Amniotic epithelial cell (primary cell): ENCODE measurements at regions not wholly inside any gene's neighbourhood (a gene's known extent, or its start where the extent isn't known, plus 50 kb on each side); places are given as distances from the start of the nearest gene placed in this dataset.
A peak's percentile ranks its signal among the peaks of the same experiment; 100 is the strongest.
"Not testable (repeated sequence)": the region's sequence is repeated elsewhere in the genome, so short reads cannot be mapped to it uniquely, and the experiment has no call there.

Experiments used
- DNase-seq: peaks from one replicate; pipeline ENCODE4 v3.0.0-alpha.2; 2010; ENCODE audit warnings: low read depth

DNA sequence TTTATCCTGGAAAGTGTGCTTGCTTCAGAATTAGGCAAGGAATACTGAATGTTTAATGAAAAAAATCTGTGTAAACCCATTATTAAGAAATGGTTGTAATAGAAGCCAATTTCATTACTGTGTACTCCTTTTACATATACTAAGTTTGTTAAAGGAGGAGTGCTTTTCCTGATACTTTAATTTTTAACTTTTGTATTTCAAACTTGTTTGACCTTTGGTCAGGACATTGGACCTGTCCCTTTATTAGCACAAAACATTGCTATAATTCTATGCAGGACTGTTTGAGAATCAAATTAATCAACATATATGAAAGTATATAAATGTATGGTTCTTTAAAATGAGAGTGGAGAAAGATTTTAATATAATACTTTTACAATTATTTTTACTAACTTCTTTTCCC is 659.6 kb downstream of the TMTC2 start:
- DNase-seq: no peak

DNA sequence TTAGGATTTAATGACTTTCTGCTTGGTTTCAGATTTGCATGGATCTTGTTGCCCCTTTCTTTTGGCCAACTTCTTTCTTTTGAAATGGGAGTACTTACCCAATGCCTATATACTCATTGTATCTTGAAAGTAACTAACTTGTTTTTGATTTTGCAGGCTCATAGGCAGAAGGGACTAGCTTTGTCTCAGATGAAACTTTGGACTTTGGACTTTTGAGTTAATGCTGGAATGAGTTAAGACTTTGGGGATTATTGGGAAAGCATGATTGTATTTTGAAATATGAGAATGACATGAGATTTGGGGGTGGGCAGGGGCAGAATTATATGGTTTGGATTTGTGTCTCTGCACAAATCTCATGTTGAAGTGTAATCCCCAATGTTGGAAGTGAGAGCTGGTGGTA is 657.1 kb downstream of the TMTC2 start:
- DNase-seq: no peak

- DNase-seq: no peak
Observed at GRCh38 chr12:83335748-83336147, 649.0 kb downstream of the TMTC2 start.

- DNase-seq: no peak
Observed at GRCh38 chr12:83326666-83327065, 640.0 kb downstream of the TMTC2 start.

DNA sequence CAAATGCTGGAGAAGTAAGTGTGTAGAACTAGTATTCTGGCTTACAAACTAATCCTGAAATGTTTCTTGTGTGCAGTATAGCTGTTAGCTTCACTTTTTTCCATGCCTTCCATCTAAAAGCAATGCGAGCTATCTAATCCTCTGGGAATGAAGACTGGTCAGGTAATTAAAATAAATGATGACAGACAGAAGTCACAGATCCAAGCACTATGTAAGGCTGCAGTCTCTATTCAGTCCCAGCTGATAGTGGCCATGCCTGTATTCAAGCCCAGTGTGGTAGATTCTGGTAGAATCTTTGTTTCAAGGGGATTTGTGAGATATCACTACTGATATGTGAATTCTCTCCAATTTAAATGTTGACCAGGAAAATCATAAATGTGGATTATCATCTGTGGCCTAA is 637.2 kb downstream of the TMTC2 start:
- no peak for DNase-seq

GRCh38 chr12:83322809-83323208 is 636.1 kb downstream of the TMTC2 start:
- no peak for DNase-seq

- DNase-seq: no peak
Observed at GRCh38 chr12:83321971-83322370, 635.3 kb downstream of the TMTC2 start.

GRCh38 chr12:83320350-83320749 is 633.6 kb downstream of the TMTC2 start:
- no peak for DNase-seq

GRCh38 chr12:83318386-83319098 is 631.8 kb downstream of the TMTC2 start:
- peak; percentile 0 for DNase-seq

DNA sequence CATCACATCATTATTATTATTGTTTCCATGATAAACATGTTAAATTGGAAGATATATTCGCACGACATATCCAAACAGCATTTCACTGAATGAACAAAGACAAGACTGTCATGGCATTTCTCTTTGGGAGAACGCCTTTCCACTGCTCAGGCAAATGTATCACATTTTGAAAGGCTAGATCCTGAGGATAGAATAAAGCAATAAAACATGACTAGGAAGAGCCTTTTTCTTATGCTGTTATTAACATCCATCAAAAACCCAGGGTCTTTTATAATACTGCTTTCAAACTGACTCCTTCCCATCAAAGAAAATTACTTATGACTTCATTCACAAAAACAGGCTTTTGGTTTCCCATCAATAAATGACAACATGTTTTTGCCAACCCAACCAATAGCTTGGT is 630.9 kb downstream of the TMTC2 start:
- DNase-seq: no peak

DNA sequence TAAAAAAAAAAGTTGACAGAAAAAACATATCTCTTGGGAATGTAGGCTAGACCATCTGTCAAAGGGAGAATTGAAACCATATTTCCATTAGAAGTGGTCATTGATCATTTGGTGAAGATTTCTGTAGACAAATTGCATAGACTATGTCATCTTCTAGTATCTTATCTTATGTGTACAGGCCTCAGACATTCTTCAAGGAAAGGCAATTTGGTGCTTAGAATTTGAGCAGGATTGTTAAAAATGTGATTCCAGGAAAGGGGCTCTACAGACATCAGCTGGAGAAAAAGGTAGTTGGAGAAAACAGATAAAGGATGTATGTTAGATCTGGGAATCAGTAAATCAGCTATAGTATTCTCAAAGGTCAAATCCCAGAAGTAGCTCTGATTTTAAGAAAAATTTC is 627.1 kb downstream of the TMTC2 start:
- DNase-seq: no peak

GRCh38 chr12:83313322-83313721 is 626.6 kb downstream of the TMTC2 start:
- DNase-seq: no peak

- DNase-seq: no peak
Observed at GRCh38 chr12:83276904-83277303, 590.2 kb downstream of the TMTC2 start.

DNA sequence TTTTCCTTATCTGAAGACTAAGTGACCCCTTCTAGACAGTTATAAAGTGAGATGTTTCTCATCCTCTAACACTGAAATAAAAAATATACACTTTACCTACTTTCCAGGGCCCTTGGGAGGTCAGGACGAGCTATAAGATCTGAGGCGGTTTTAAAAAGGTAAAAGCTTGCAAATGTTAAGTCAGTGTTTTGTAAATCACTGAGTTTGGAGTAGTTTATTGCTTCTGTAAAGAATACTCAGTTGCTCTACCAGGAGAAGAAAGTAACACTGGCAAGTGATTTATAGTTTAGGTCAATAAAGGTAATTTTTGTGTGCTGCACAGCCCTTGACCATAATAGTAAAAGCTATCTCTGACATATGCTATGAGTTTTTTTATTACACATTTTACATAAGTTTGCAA is 584.5 kb downstream of the TMTC2 start:
- no peak for DNase-seq

DNA sequence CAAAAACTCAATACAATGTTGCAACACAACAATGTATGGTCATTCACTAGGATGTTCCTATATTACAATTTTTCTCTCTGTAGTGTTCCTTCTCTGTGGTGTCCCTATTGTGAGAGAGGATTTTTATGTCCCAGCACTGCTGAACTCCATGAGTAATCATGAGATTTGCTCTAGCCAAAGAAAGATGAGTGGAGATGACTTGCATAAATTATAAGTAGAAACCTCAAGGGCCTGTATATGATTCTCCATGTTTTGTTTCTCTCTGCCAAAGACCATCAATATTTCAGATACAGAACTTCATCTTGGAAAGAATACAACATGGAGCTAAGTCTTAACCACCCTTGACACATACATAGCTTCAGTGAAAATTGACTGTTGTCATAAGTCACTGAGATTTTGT is 579.1 kb downstream of the TMTC2 start:
- peak; percentile 0 for DNase-seq

DNA sequence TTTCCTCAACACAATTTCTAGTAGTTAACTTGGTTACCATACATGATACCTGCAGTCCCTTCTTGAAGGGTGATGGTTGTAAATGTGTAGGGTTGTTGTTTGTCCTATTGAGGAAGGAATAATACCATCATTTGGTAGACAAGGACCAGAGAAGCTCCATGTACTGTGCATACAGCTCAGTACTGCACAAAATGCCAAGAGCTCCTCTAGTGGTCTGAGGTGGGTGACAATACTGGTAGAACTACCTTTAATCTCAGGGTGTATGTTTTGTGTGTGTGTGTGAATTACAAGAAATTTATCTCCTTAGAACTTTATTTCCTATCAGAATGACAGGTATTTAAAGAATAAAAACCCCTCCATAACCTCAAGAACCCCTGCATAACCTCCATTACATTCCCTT is 575.3 kb downstream of the TMTC2 start:
- DNase-seq: no peak

- DNase-seq: not testable (repeated sequence)
Observed at GRCh38 chr12:83260126-83260525, 573.4 kb downstream of the TMTC2 start.

DNA sequence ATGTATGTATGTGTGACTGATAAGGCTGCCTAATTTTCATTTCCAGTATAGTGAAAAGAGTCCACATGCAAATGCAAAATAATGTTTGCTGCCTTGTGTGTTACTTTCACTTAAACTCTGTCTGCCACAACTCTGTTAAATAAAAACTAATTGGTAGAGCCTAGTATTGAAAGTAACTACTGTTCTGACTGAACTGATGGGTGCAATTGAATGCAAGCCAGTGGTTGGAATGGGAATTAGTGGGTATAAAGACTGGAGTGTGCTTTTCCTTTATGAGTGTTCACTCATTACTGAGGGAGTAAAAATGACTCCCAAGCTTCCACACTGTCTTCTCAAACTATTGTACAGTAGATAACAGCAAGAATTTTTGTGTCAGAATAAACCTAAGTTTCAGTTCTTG is 571.0 kb downstream of the TMTC2 start:
- no peak for DNase-seq

- DNase-seq: no peak
Observed at GRCh38 chr12:83256562-83256961, 569.9 kb downstream of the TMTC2 start.

DNA sequence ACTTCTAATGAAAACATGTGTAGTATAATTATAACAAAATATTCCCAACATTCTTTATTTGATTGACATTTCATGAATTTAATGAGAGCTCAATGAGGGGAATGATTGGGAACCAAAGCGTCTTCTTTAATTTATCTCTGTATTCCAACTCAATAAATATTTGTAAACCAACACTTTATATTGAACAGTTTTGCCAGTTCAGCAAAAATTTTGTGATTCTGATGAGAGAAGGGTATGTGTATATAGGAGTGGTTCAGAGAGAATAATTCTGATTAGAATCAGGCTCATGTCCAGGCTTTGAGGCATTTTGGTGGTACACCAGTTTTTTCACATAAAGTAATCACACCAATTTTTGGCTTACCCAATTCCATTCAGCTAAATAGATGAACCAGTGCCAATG is 564.2 kb downstream of the TMTC2 start:
- no peak for DNase-seq

DNA sequence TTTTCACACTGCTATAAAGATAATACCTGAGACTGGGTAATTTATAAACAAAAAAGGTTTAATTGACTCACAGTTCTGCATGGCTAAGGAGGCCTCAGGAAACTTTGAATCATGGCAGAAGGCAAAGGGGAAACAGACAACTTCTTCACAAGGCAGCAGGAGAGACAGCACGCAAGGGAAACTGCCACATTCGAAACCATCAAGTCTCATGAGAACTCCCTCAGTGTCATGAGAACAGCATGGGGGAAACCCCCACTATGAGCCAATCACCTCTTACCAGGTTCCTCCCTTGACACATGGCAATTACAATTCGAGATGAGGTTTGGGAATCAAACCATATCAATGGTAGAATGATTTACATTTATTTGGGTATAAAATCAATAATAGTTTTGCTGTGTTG is 558.5 kb downstream of the TMTC2 start:
- no peak for DNase-seq

- no peak for DNase-seq
Observed at GRCh38 chr12:83244001-83244400, 557.3 kb downstream of the TMTC2 start.

GRCh38 chr12:83233987-83234386 is 547.3 kb downstream of the TMTC2 start:
- DNase-seq: not testable (repeated sequence)

DNA sequence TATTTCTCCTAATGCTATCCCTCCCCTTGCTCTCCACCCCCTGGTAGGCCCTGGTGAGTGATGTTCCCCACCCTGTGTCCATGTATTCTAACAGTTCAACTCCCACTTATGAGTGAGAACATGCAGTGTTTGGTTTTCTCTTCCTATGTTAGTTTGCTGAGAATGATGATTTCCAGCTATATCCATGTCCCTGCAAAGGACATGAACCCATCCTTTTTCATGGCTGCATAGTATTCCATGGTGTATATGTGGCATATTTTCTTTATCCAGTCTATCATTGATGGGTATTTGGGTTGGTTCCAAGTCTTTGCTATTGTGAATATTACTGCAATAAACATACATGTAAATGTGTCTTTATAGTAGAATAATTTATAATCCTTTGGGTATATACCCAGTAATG is 540.3 kb downstream of the TMTC2 start:
- not testable (repeated sequence) for DNase-seq

- DNase-seq: no peak
Observed at GRCh38 chr12:83225806-83226205, 539.1 kb downstream of the TMTC2 start.
